ENCODE measurements at regions not wholly inside any gene's neighbourhood (a gene's known extent, or its start where the extent isn't known, plus 50 kb on each side); places are given as distances from the start of the nearest gene placed in this dataset.

DNA sequence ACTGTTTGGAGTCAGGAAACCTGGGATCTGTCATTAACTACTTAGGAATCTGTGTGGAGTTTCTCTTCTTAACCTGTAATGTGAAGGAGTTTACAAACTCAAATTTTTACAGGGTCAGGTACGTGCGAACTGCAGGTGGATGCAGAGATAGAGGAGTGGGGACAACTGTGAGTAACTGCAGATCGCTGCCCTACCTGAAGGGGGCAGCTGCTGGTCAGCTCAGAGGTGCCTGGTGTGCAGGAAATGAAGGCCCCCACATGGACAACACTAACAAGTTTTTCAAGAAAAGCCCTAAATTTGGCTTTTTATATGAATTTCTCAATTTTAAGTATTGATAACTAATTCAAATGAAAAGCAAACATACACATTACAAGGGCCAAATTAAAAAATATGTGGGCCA, 380.0 kb downstream of the REEP3 start:
- H3K9me3 ChIP-seq: no peaks in the 10 kb centered on the region
- no peak overlapping the region for H3K27ac ChIP-seq
- no peak for TF ChIP-seq POLR2A (IDR thresholded peaks at IDR 0.05)
- 63 to 74% methylated on average over 3 of the region's 3 CpGs for WGBS, 2 donors
- no peak for ATAC-seq
- H3K36me3 ChIP-seq (replicated peaks in 1 of 2; ENCODE audit: insufficient read depth in 1 of 2, low read depth in 2 of 2): no peaks in the 10 kb centered on the region
- intact Hi-C loops (cut with DNase I): no loop called here
- no peak overlapping the region for H3K4me3 ChIP-seq
- H3K4me1 ChIP-seq: no peaks in the 10 kb centered on the region
- no peaks in the 10 kb centered on the region for H3K27me3 ChIP-seq
- DNase-seq: no peak

DNA sequence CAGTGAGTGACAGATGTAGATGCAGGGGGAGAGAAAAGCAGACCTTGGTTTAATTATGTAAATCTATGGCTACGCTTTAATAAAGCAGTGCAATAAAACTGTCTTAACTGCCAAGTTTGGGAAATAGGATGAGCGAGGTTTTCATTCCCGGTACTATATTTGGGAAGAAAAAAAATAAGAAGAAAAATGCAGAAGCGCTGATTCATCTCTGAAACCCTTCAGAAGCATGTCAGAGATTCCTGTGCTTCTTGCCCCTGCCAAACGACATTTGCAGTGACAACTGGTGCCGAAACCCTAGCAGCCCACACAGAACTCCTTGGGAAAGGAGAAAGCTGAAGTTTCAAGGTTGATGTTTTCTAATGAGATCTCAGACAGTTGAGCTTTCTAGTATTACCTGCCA, 380.7 kb downstream of the REEP3 start:
- DNase-seq (no peak), ATAC-seq (no peak)
- TF ChIP-seq, protein P1, sequence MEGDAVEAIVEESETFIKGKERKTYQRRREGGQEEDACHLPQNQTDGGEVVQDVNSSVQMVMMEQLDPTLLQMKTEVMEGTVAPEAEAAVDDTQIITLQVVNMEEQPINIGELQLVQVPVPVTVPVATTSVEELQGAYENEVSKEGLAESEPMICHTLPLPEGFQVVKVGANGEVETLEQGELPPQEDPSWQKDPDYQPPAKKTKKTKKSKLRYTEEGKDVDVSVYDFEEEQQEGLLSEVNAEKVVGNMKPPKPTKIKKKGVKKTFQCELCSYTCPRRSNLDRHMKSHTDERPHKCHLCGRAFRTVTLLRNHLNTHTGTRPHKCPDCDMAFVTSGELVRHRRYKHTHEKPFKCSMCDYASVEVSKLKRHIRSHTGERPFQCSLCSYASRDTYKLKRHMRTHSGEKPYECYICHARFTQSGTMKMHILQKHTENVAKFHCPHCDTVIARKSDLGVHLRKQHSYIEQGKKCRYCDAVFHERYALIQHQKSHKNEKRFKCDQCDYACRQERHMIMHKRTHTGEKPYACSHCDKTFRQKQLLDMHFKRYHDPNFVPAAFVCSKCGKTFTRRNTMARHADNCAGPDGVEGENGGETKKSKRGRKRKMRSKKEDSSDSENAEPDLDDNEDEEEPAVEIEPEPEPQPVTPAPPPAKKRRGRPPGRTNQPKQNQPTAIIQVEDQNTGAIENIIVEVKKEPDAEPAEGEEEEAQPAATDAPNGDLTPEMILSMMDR (IDR thresholded peaks at IDR 0.05): no peak
- no peak for TF ChIP-seq POLR2A (IDR thresholded peaks at IDR 0.05)
- Histone ChIP-seq H3K27me3 (no peaks in the 10 kb centered on the region), H3K9me3 (no peaks in the 10 kb centered on the region), H3K4me3 (no peak overlapping the region), H3K4me1 (no peaks in the 10 kb centered on the region), H3K27ac (no peak overlapping the region), H3K36me3 (replicated peaks in 1 of 2; ENCODE audit: insufficient read depth in 1 of 2, low read depth in 2 of 2) (no peaks in the 10 kb centered on the region)
- intact Hi-C loops (cut with DNase I): no loop called here
- 65 to 67% methylated on average over 6 of the region's 6 CpGs for WGBS, 2 donors

DNA sequence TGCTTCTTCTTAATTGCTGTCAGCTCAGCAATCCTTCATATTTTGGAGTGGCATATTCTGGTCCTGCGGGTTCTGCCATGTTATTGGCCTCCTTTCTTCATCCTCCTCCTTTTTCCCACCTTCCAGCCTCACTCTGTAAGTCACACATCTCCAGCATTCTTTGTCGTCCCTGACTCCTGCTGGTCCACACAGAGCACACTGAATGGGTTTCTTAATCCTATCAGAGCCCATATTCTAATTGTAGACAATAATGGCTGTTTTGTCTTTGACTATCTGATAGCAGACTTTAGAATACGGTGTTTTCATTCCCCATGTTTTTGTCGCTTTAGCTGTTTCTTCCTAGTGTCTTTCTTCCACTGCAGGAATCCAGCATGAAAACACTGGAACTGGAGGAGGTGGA, 389.6 kb downstream of the REEP3 start:
- Histone ChIP-seq H3K36me3 (replicated peaks in 1 of 2; ENCODE audit: insufficient read depth in 1 of 2, low read depth in 2 of 2) (no peaks in the 10 kb centered on the region), H3K27me3 (no peaks in the 10 kb centered on the region), H3K9me3 (no peaks in the 10 kb centered on the region), H3K4me3 (no peak overlapping the region), H3K27ac (no peak overlapping the region), H3K4me1 (no peaks in the 10 kb centered on the region)
- WGBS, 2 donors: 20 to 51% methylated on average over 4 of the region's 4 CpGs
- ATAC-seq (no peak), DNase-seq (no peak)
- intact Hi-C loops (cut with DNase I): no loop called here
- TF ChIP-seq, protein P1 (IDR thresholded peaks at IDR 0.05): no peak
- TF ChIP-seq POLR2A (IDR thresholded peaks at IDR 0.05): no peak

DNA sequence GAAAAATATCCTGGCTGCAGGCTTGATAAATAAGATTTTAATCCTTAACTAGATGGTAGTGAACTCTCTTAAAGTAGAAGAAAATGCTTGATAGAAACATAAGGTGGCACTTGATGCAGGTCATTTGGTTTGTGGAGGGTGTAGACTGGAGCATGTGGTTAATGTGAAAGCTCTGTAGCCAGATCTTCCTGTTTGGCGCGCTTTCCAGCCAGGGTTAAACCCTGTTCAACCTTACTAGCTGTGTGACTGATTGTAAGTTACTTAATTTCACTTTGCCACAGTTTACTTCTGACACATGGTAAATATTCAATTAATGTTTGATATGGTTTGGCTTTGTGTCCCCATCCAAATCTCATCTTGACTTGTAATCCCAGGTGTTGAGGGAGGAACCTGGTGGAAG, 394.0 kb downstream of the REEP3 start:
- no peaks in the 10 kb centered on the region for H3K4me1 ChIP-seq
- no peaks in the 10 kb centered on the region for H3K36me3 ChIP-seq (replicated peaks in 1 of 2; ENCODE audit: insufficient read depth in 1 of 2, low read depth in 2 of 2)
- no peak overlapping the region for H3K27ac ChIP-seq
- ATAC-seq: no peak
- WGBS, 2 donors: 69 to 76% methylated on average over 2 of the region's 2 CpGs
- intact Hi-C loops (cut with DNase I): no loop called here
- H3K27me3 ChIP-seq: no peaks in the 10 kb centered on the region
- peak in 1 of 4 donors; percentile 13 for DNase-seq
- no peak overlapping the region for H3K4me3 ChIP-seq
- H3K9me3 ChIP-seq: no peaks in the 10 kb centered on the region
- TF ChIP-seq, protein P1 (IDR thresholded peaks at IDR 0.05): no peak
- no peak for TF ChIP-seq POLR2A (IDR thresholded peaks at IDR 0.05)

DNA sequence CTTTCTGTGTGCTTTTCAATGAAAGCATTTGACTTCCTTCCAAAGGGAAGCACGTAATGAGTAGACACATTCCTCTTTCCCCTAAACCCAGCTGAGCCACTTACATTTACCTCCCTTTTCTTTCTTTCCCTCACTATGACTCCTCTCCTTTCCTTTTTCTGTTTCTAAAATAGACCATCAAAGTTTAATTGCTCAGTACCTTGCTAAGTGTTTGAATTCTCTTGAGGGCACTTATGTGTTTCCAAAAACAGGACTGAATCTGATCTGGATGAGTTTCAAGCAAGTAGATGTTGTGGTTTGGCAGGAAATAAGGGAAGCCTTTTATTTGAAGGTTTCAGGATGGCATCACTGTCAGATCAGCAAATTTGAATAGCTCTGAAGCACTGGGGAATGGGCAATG, 396.2 kb downstream of the REEP3 start:
- no peak for ATAC-seq
- Histone ChIP-seq H3K4me3 (no peak overlapping the region), H3K36me3 (replicated peaks in 1 of 2; ENCODE audit: insufficient read depth in 1 of 2, low read depth in 2 of 2) (no peaks in the 10 kb centered on the region), H3K4me1 (no peaks in the 10 kb centered on the region), H3K27ac (no peak overlapping the region), H3K9me3 (no peaks in the 10 kb centered on the region), H3K27me3 (no peaks in the 10 kb centered on the region)
- intact Hi-C loops (cut with DNase I): no loop called here
- DNase-seq: no peak
- 0 to 54% methylated on average over 1 of the region's 1 CpG for WGBS, 2 donors
- TF ChIP-seq, protein P1 (IDR thresholded peaks at IDR 0.05): no peak
- TF ChIP-seq POLR2A (IDR thresholded peaks at IDR 0.05): no peak

Data from body of pancreas (tissue), 4 donors.